A673 (cell line): ENCODE measurements at regions not wholly inside any gene's neighbourhood (a gene's known extent, or its start where the extent isn't known, plus 50 kb on each side); places are given as distances from the start of the nearest gene placed in this dataset.

Experiments used
- CTCF ChIP-seq: fragments of 300-800, 200-600 bp; sonication (generic); conservative IDR thresholded peaks from 2 replicates; pipeline ENCODE4 v1.5.1; 2017; ENCODE audit warnings: low read depth, mild to moderate bottlenecking, antibody characterized with exemption, low read length, moderate library complexity, mixed read lengths
- EZH2 ChIP-seq: fragments of 200-600 bp; sonication (generic); IDR thresholded peaks from 2 replicates; pipeline ENCODE4 v1.6.1; 2017; ENCODE audit warnings: borderline replicate concordance, low read depth, mild to moderate bottlenecking, mixed read lengths, antibody characterized with exemption, low read length; ENCODE audit not compliant: poor library complexity, severe bottlenecking

GRCh38 chr11:101401245-101401644 lies 182.6 kb downstream of the TRPC6 start:
- TF ChIP-seq CTCF: no peak
- no peak for TF ChIP-seq EZH2
